GM12872 (cell line): ENCODE measurements at regions not wholly inside any gene's neighbourhood (a gene's known extent, or its start where the extent isn't known, plus 50 kb on each side); places are given as distances from the start of the nearest gene placed in this dataset.

Experiments
- TF ChIP-seq, protein P1 (sequence below): IDR thresholded peaks from 3 replicates; pipeline ENCODE4 v1.5.1; 2011; ENCODE audit warnings: low read depth, mild to moderate bottlenecking, low read length, moderate library complexity; ENCODE audit not compliant: insufficient read depth

- TF ChIP-seq, protein P1, sequence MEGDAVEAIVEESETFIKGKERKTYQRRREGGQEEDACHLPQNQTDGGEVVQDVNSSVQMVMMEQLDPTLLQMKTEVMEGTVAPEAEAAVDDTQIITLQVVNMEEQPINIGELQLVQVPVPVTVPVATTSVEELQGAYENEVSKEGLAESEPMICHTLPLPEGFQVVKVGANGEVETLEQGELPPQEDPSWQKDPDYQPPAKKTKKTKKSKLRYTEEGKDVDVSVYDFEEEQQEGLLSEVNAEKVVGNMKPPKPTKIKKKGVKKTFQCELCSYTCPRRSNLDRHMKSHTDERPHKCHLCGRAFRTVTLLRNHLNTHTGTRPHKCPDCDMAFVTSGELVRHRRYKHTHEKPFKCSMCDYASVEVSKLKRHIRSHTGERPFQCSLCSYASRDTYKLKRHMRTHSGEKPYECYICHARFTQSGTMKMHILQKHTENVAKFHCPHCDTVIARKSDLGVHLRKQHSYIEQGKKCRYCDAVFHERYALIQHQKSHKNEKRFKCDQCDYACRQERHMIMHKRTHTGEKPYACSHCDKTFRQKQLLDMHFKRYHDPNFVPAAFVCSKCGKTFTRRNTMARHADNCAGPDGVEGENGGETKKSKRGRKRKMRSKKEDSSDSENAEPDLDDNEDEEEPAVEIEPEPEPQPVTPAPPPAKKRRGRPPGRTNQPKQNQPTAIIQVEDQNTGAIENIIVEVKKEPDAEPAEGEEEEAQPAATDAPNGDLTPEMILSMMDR = no peak
These were observed 180.1 kb downstream of the SYK start for GRCh38 chr9:90981726-90982125.

- TF ChIP-seq, protein P1 = no peak
These were observed 181.8 kb downstream of the SYK start for GRCh38 chr9:90983394-90983793.

DNA sequence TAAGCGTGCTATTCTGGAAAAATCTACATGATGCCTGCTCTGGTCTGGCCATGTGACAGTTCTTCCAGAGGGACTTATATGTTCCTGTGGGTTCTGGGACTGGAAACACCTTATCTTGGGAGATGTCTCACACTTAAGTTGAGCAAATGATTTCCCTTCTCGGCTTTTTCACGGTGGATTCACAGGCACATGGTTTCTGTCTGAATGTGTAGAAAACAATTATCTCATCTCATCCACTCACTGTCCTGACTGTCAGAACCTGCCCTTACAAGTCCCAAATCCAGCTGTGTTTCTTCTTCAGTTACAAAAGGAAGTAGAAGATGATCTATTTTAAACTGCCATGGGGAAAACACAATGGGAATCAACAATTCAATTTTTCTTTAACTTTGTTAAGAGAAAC lies 184.0 kb downstream of the SYK start:
- TF ChIP-seq, protein P1 = no peak

GRCh38 chr9:90986161-90986560 lies 184.5 kb downstream of the SYK start:
- TF ChIP-seq, protein P1 = no peak

GRCh38 chr9:90987566-90987965 lies 185.9 kb downstream of the SYK start:
- TF ChIP-seq, protein P1 = no peak

DNA sequence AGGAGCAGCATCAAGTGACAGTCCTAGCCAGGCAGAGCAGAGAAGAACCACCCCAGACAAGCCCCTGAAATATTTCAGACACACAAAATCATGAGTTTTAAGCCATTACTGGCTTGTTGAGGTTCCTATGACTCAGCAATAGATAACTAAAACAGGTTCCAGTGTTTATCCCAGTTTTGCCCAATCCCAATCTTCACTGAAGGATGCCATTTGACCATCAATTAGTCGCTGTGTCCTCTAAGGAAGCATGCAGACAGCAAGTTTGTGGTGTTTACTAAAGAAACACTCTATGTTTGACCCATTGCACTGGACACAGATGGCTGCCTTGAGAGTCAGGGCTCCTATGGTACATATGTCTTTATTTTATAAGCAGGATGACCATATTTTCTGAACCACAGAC lies 186.7 kb downstream of the SYK start:
- TF ChIP-seq, protein P1 = no peak

DNA sequence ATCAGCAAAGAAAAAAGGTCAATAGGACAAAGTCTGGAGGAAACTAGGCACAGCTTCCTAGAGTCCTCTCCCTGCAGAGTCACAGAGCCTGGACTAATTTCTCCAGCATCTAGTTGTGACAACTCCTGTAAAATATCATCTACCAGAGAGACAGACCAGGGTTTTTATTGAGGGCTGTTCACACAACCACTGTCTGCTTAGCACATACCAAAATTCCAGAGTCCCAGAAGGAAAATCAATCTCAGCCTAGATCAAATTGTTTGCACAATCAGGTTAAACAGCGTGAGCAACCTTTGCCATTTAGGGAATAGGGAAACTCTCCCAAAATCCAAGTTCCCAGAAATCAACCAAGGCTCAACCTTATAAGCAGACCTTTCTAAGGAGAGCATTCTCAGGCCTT lies 190.3 kb downstream of the SYK start:
- TF ChIP-seq, protein P1 = no peak

DNA sequence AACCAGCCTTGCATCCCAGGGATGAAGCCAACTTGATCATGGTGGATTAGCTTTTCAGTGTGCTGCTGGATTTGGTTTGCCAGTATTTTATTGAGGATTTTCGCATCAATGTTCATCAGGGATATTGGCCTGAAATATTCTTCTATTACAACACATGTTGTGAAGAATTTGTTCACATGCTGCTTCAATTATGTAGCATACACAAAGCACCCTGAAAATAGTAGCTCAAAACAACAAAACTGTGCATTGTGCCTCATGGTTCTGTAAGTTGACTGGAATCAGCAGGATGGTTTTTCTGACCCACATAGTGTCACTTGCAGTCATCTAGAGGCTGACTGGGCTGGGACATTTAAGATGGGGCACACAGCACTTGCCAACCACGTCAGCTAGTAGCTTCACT lies 193.9 kb downstream of the SYK start:
- TF ChIP-seq, protein P1 = no peak
